ENCODE measurements at regions not wholly inside any gene's neighbourhood (a gene's known extent, or its start where the extent isn't known, plus 50 kb on each side); places are given as distances from the start of the nearest gene placed in this dataset.

GRCh38 chr15:94535298-94536048 lies 304.1 kb downstream of the MCTP2 start:
- TF ChIP-seq, protein P1, sequence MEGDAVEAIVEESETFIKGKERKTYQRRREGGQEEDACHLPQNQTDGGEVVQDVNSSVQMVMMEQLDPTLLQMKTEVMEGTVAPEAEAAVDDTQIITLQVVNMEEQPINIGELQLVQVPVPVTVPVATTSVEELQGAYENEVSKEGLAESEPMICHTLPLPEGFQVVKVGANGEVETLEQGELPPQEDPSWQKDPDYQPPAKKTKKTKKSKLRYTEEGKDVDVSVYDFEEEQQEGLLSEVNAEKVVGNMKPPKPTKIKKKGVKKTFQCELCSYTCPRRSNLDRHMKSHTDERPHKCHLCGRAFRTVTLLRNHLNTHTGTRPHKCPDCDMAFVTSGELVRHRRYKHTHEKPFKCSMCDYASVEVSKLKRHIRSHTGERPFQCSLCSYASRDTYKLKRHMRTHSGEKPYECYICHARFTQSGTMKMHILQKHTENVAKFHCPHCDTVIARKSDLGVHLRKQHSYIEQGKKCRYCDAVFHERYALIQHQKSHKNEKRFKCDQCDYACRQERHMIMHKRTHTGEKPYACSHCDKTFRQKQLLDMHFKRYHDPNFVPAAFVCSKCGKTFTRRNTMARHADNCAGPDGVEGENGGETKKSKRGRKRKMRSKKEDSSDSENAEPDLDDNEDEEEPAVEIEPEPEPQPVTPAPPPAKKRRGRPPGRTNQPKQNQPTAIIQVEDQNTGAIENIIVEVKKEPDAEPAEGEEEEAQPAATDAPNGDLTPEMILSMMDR (IDR thresholded peaks at IDR 0.05; ENCODE audit: insufficient read depth, low read length) = no peak
- TF ChIP-seq POLR2AphosphoS5 (IDR thresholded peaks at IDR 0.05; ENCODE audit: low read depth) = no peak
